ENCODE measurements at regions not wholly inside any gene's neighbourhood (a gene's known extent, or its start where the extent isn't known, plus 50 kb on each side); places are given as distances from the start of the nearest gene placed in this dataset.

DNA sequence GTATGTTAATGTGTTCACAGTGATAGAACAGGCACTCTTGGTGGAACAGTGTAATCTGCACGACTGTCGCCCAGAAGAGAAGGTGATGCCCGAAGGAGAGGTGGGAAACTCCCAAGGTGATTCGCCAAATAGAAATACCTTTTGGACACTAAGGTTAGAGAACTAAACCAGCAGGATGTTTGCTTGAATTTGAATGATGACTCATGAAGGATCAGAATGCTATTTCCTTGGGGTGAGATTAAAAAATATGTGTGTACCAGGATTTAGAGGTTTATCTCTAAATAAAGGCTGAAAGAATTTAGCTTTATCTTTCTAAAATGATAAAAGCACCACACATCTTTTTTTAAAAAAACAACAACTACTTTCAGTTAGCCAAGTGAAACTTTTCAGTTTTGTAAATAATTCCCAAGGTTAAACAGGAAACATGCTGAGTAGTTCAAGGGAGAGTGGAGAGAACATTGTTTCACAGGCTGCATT lies 297.4 kb upstream of the TAS2R1 start:
- 69 to 79% (median 72%) methylated on average over 4 of the region's 4 CpGs for WGBS, 5 donors
- Histone ChIP-seq H3K9me3 (peaks cover 0 to 24% (median 16%) of the 10 kb centered on the region in 8 donors), H3K27ac (no peak overlapping the region), H3K4me3 (no peak overlapping the region), H3K36me3 (no peaks in the 10 kb centered on the region), H3K27me3 (replicated peaks in 1 of 7) (no peaks in the 10 kb centered on the region), H3K4me1 (no peaks in the 10 kb centered on the region)
- no peak for DNase-seq
- intact Hi-C loops (cut with DNase I; ENCODE audit: low total_unique reads), result no loop called here
- TF ChIP-seq POLR2A (IDR thresholded peaks at IDR 0.05) (no peak), POLR2AphosphoS5 (IDR thresholded peaks at IDR 0.05) (no peak)
- TF ChIP-seq, protein P1, sequence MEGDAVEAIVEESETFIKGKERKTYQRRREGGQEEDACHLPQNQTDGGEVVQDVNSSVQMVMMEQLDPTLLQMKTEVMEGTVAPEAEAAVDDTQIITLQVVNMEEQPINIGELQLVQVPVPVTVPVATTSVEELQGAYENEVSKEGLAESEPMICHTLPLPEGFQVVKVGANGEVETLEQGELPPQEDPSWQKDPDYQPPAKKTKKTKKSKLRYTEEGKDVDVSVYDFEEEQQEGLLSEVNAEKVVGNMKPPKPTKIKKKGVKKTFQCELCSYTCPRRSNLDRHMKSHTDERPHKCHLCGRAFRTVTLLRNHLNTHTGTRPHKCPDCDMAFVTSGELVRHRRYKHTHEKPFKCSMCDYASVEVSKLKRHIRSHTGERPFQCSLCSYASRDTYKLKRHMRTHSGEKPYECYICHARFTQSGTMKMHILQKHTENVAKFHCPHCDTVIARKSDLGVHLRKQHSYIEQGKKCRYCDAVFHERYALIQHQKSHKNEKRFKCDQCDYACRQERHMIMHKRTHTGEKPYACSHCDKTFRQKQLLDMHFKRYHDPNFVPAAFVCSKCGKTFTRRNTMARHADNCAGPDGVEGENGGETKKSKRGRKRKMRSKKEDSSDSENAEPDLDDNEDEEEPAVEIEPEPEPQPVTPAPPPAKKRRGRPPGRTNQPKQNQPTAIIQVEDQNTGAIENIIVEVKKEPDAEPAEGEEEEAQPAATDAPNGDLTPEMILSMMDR (IDR thresholded peaks at IDR 0.05 in 8 of 11, conservative IDR thresholded peaks at IDR 0.05 in 3 of 11), result no peak

DNA sequence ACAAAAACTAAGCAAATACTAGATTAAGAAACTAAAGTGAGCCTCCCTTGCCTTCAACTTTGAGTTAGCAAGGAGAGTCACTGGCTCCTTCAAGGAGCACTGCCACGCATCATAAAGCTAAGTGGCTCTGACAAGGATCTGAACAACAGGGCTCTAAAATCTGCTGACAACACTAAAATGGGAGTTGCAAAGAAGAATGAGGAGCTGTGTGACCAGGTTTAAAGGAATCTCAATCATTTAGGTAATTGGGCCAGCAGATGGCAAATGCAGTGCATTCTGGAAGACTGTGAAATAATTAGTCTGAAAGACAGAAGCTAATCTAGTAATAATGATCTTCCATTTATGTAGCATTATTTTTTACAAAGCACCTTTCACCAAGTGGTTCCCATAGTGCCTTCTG lies 297.0 kb upstream of the TAS2R1 start:
- 71 to 87% (median 78%) methylated on average over 1 of the region's 1 CpG for WGBS, 5 donors
- no peaks in the 10 kb centered on the region for H3K36me3 ChIP-seq
- H3K9me3 ChIP-seq, result peaks cover 0 to 28% (median 20%) of the 10 kb centered on the region in 8 donors
- H3K4me1 ChIP-seq, result no peaks in the 10 kb centered on the region
- H3K27ac ChIP-seq, result no peak overlapping the region
- intact Hi-C loops (cut with DNase I; ENCODE audit: low total_unique reads), result no loop called here
- no peak for DNase-seq
- no peaks in the 10 kb centered on the region for H3K27me3 ChIP-seq (replicated peaks in 1 of 7)
- TF ChIP-seq POLR2AphosphoS5 (IDR thresholded peaks at IDR 0.05) (no peak), POLR2A (IDR thresholded peaks at IDR 0.05) (no peak)
- TF ChIP-seq, protein P1 (IDR thresholded peaks at IDR 0.05 in 8 of 11, conservative IDR thresholded peaks at IDR 0.05 in 3 of 11), result no peak
- H3K4me3 ChIP-seq, result no peak overlapping the region

GRCh38 chr5:9924614-9925013 lies 294.5 kb upstream of the TAS2R1 start:
- no peak for TF ChIP-seq POLR2AphosphoS5 (IDR thresholded peaks at IDR 0.05)
- TF ChIP-seq, protein P1 (IDR thresholded peaks at IDR 0.05 in 8 of 11, conservative IDR thresholded peaks at IDR 0.05 in 3 of 11), result no peak
- TF ChIP-seq POLR2A (IDR thresholded peaks at IDR 0.05), result no peak
- Histone ChIP-seq H3K27ac (no peak overlapping the region), H3K4me3 (no peak overlapping the region), H3K27me3 (replicated peaks in 1 of 7) (no peaks in the 10 kb centered on the region), H3K4me1 (no peaks in the 10 kb centered on the region), H3K9me3 (peaks cover 0 to 48% (median 24%) of the 10 kb centered on the region in 8 donors), H3K36me3 (no peaks in the 10 kb centered on the region)
- no peak for DNase-seq
- intact Hi-C loops (cut with DNase I; ENCODE audit: low total_unique reads), result no loop called here
- 28 to 51% (median 32%) methylated on average over 2 of the region's 2 CpGs for WGBS, 5 donors

DNA sequence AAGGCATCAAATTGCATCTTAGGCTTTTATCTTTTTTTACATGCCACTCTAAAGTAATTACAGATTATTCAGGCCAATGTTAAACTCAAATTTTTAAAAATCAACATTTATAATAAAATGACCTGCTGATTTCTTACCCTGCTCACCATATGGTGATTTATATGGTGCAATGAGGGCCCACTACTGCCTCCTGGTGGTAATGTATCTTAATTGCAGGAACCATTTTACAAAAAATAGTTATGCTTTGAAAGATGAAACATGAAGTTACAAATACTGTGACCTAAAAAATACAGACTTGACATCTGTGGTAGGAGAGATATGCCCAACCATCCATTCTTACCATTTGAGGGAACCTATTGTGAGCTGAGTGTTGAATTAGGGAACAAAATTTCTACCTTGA lies 292.6 kb upstream of the TAS2R1 start:
- no peak for DNase-seq
- Histone ChIP-seq H3K4me1 (no peaks in the 10 kb centered on the region), H3K27me3 (replicated peaks in 1 of 7) (no peaks in the 10 kb centered on the region), H3K27ac (no peak overlapping the region), H3K4me3 (no peak overlapping the region), H3K36me3 (no peaks in the 10 kb centered on the region), H3K9me3 (peaks cover 0 to 48% (median 24%) of the 10 kb centered on the region in 8 donors)
- TF ChIP-seq, protein P1 (IDR thresholded peaks at IDR 0.05 in 8 of 11, conservative IDR thresholded peaks at IDR 0.05 in 3 of 11), result no peak
- TF ChIP-seq POLR2AphosphoS5 (IDR thresholded peaks at IDR 0.05) (no peak), POLR2A (IDR thresholded peaks at IDR 0.05) (no peak)
- intact Hi-C loops (cut with DNase I; ENCODE audit: low total_unique reads), result no loop called here
